GM23248 (cell line): ENCODE measurements at regions not wholly inside any gene's neighbourhood (a gene's known extent, or its start where the extent isn't known, plus 50 kb on each side); places are given as distances from the start of the nearest gene placed in this dataset.

Source experiments
- EZH2 ChIP-seq: fragments of 200-600 bp; sonication (generic); IDR thresholded peaks from 2 replicates; pipeline ENCODE4 v1.6.1; 2018; ENCODE audit warnings: antibody characterized with exemption, mild to moderate bottlenecking; ENCODE audit not compliant: insufficient read depth, poor library complexity, severe bottlenecking
- EZH2phosphoT487 ChIP-seq: fragments of 200-600 bp; sonication (generic); IDR thresholded peaks from 2 replicates; pipeline ENCODE4 v1.6.1; 2018; ENCODE audit warnings: antibody characterized with exemption, moderate library complexity, mild to moderate bottlenecking, low read depth; ENCODE audit not compliant: insufficient read depth

DNA sequence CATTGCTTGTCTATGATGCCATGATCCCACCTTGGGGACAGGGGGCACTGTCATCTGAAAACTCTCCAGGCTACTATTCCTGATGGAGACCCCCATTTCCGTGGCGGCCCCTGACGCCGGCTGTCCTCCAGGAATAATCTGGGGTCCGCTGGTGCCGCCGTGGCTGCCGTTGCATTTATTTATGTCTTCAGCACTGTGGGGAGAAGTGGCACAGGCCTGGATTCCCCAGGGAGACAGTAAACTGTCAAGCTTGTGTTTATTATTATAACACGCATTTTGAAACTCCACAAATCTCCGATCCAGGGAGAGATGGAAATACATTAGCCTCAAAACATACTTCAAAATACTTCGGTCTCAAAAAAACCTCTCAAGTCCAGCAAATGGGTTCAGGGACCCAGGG, 126.9 kb upstream of the C1orf174 start:
- no peak for TF ChIP-seq EZH2
- TF ChIP-seq EZH2phosphoT487: no peak
